Hepatocyte (in vitro differentiated cells): ENCODE measurements at regions not wholly inside any gene's neighbourhood (a gene's known extent, or its start where the extent isn't known, plus 50 kb on each side); places are given as distances from the start of the nearest gene placed in this dataset.

Source experiments
- EZH2 ChIP-seq: fragments of 200-600 bp; sonication (generic); IDR thresholded peaks from 2 replicates; pipeline ENCODE4 v1.6.1; 2016; ENCODE audit warnings: antibody characterized with exemption, mild to moderate bottlenecking, borderline replicate concordance
- TF ChIP-seq, protein P1 (sequence below): fragments of 200-600 bp; sonication (generic); IDR thresholded peaks from 2 replicates; pipeline ENCODE4 v1.5.1; 2016; ENCODE audit warnings: antibody characterized with exemption, mild to moderate bottlenecking; ENCODE audit not compliant: poor library complexity

DNA sequence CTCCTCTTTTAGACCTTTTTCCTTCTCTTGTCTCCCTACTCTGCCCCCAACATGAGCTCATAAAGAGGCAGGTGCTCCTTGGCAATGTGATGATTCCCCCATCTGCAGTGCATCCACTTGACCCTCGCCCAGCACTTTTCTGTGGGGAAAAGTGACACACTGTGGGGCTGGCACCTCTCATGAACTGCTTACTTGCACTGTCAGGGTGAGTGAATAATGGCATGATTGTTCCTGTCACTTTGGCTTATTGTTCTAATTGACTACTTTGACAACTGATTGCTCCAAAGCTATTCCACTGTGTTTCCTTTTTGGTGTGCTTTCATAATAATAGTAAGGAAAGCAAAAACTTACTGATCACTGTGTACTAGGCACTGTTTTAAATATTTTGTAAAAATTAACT lies 253.3 kb upstream of the SUCLG2 start:
- TF ChIP-seq, protein P1, sequence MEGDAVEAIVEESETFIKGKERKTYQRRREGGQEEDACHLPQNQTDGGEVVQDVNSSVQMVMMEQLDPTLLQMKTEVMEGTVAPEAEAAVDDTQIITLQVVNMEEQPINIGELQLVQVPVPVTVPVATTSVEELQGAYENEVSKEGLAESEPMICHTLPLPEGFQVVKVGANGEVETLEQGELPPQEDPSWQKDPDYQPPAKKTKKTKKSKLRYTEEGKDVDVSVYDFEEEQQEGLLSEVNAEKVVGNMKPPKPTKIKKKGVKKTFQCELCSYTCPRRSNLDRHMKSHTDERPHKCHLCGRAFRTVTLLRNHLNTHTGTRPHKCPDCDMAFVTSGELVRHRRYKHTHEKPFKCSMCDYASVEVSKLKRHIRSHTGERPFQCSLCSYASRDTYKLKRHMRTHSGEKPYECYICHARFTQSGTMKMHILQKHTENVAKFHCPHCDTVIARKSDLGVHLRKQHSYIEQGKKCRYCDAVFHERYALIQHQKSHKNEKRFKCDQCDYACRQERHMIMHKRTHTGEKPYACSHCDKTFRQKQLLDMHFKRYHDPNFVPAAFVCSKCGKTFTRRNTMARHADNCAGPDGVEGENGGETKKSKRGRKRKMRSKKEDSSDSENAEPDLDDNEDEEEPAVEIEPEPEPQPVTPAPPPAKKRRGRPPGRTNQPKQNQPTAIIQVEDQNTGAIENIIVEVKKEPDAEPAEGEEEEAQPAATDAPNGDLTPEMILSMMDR: no peak
- no peak for TF ChIP-seq EZH2
